ENCODE measurements at regions not wholly inside any gene's neighbourhood (a gene's known extent, or its start where the extent isn't known, plus 50 kb on each side); places are given as distances from the start of the nearest gene placed in this dataset.
"Not testable (repeated sequence)": the region's sequence is repeated elsewhere in the genome, so short reads cannot be mapped to it uniquely, and the experiment has no call there.

GRCh38 chr5:158590746-158591300, 508.9 kb downstream of the EBF1 start:
- ChIA-PET POLR2A (no interaction called here), CTCF (no interaction called here)
- no peak for TF ChIP-seq CTCF (IDR thresholded peaks at IDR 0.05; ENCODE audit: insufficient read depth, low read depth, low read length)

GRCh38 chr5:158589939-158590338, 509.8 kb downstream of the EBF1 start:
- ChIA-PET CTCF (no interaction called here), POLR2A (no interaction called here)
- Histone ChIP-seq H3K27me3 (ENCODE audit: control insufficient read depth, insufficient read depth, low read length) (no peaks in the 10 kb centered on the region), H3K36me3 (ENCODE audit: control insufficient read depth, insufficient read depth, low read length) (no peaks in the 10 kb centered on the region), H3K4me3 (ENCODE audit: low read depth, low read length) (no peak overlapping the region)
- DNase-seq (ENCODE audit: low read depth): no peak
- no peak for TF ChIP-seq CTCF (IDR thresholded peaks at IDR 0.05; ENCODE audit: insufficient read depth, low read depth, low read length)

More at GRCh38 chr5:158590746-158591300, 508.9 kb downstream of the EBF1 start:
- no peaks in the 10 kb centered on the region for H3K27me3 ChIP-seq (ENCODE audit: control insufficient read depth, insufficient read depth, low read length)
- no peaks in the 10 kb centered on the region for H3K36me3 ChIP-seq (ENCODE audit: control insufficient read depth, insufficient read depth, low read length)
- no peak overlapping the region for H3K4me3 ChIP-seq (ENCODE audit: low read depth, low read length)
- no peak for DNase-seq (ENCODE audit: low read depth)

- H3K27me3 ChIP-seq (ENCODE audit: control insufficient read depth, insufficient read depth, low read length): no peaks in the 10 kb centered on the region
- no peak for DNase-seq (ENCODE audit: low read depth)
- ChIA-PET POLR2A (no interaction called here), CTCF (no interaction called here)
- H3K4me3 ChIP-seq (ENCODE audit: low read depth, low read length): no peak overlapping the region
- no peaks in the 10 kb centered on the region for H3K36me3 ChIP-seq (ENCODE audit: control insufficient read depth, insufficient read depth, low read length)
- no peak for TF ChIP-seq CTCF (IDR thresholded peaks at IDR 0.05; ENCODE audit: insufficient read depth, low read depth, low read length)
Measured at GRCh38 chr5:158588617-158589016, 511.1 kb downstream of the EBF1 start.

GRCh38 chr5:158586054-158586453, 513.7 kb downstream of the EBF1 start:
- DNase-seq (ENCODE audit: low read depth): no peak
- no peaks in the 10 kb centered on the region for H3K27me3 ChIP-seq (ENCODE audit: control insufficient read depth, insufficient read depth, low read length)
- H3K4me3 ChIP-seq (ENCODE audit: low read depth, low read length): no peak overlapping the region
- POLR2A ChIA-PET: no interaction called here
- CTCF ChIA-PET: interaction anchor here (0.7 kb wide), 1 partner anchor 99 kb away, joined by 3 read pairs; no protein-coding TSS in a partner anchor
- no peaks in the 10 kb centered on the region for H3K36me3 ChIP-seq (ENCODE audit: control insufficient read depth, insufficient read depth, low read length)
- TF ChIP-seq CTCF (IDR thresholded peaks at IDR 0.05; ENCODE audit: insufficient read depth, low read depth, low read length): no peak

- POLR2A ChIA-PET; H3K4me3 ChIP-seq (ENCODE audit: low read depth, low read length); H3K36me3 ChIP-seq (ENCODE audit: control insufficient read depth, insufficient read depth, low read length); CTCF ChIA-PET; H3K27me3 ChIP-seq (ENCODE audit: control insufficient read depth, insufficient read depth, low read length); DNase-seq (ENCODE audit: low read depth): not testable (repeated sequence)
Measured at GRCh38 chr5:158582669-158583068, 517.0 kb downstream of the EBF1 start.

- POLR2A ChIA-PET: no interaction called here
- H3K36me3 ChIP-seq (ENCODE audit: control insufficient read depth, insufficient read depth, low read length): no peaks in the 10 kb centered on the region
- no peak overlapping the region for H3K4me3 ChIP-seq (ENCODE audit: low read depth, low read length)
- CTCF ChIA-PET: no interaction called here
- H3K27me3 ChIP-seq (ENCODE audit: control insufficient read depth, insufficient read depth, low read length): no peaks in the 10 kb centered on the region
- no peak for DNase-seq (ENCODE audit: low read depth)
- no peak for TF ChIP-seq CTCF (IDR thresholded peaks at IDR 0.05; ENCODE audit: insufficient read depth, low read depth, low read length)
Measured at GRCh38 chr5:158573829-158574228, 525.9 kb downstream of the EBF1 start.
